ENCODE measurements at regions not wholly inside any gene's neighbourhood (a gene's known extent, or its start where the extent isn't known, plus 50 kb on each side); places are given as distances from the start of the nearest gene placed in this dataset.

GRCh38 chr2:196314780-196315179 is 143.4 kb upstream of the STK17B start:
- ChIA-PET CTCF (interaction anchor here (1.1 to 3.0 kb wide), 4 partner anchors 12 to 246 kb away, joined by 3 to 9 read pairs (median 6); partner anchors contain the start of gene DNAH7), POLR2A (no interaction called here)
- DNase-seq (ENCODE audit: extremely low spot score) = no peak
- TF ChIP-seq CTCF (IDR thresholded peaks at IDR 0.05; ENCODE audit: control extremely low read depth, extremely low read depth, low read depth, missing control alignments) = no peak

GRCh38 chr2:196315388-196316049 is 144.1 kb upstream of the STK17B start:
- POLR2A ChIA-PET = no interaction called here
- CTCF ChIA-PET = interaction anchor here (0.8 to 3.0 kb wide), 7 partner anchors 10 to 323 kb away, joined by 3 to 9 read pairs (median 5); partner anchors contain the start of gene DNAH7
- DNase-seq (ENCODE audit: extremely low spot score) = no peak
- TF ChIP-seq CTCF (IDR thresholded peaks at IDR 0.05; ENCODE audit: control extremely low read depth, extremely low read depth, low read depth, missing control alignments) = no peak

- ChIA-PET CTCF (interaction anchor here (0.8 to 3.0 kb wide), 7 partner anchors 10 to 323 kb away, joined by 3 to 9 read pairs (median 4); partner anchors contain the start of gene DNAH7), POLR2A (no interaction called here)
- no peak for TF ChIP-seq CTCF (IDR thresholded peaks at IDR 0.05; ENCODE audit: control extremely low read depth, extremely low read depth, low read depth, missing control alignments)
- DNase-seq (ENCODE audit: extremely low spot score) = no peak
These were observed 144.7 kb upstream of the STK17B start for GRCh38 chr2:196316050-196316430.

GRCh38 chr2:196318517-196319377 is 147.4 kb upstream of the STK17B start:
- POLR2A ChIA-PET = no interaction called here
- TF ChIP-seq CTCF (IDR thresholded peaks at IDR 0.05; ENCODE audit: control extremely low read depth, extremely low read depth, low read depth, missing control alignments) = no peak
- CTCF ChIA-PET = interaction anchor here (0.9 to 1.7 kb wide), 7 partner anchors 9 to 241 kb away, joined by 3 to 5 read pairs (median 4); no protein-coding TSS in a partner anchor
- no peak for DNase-seq (ENCODE audit: extremely low spot score)

- DNase-seq (ENCODE audit: extremely low spot score) = no peak
- no peak for TF ChIP-seq CTCF (IDR thresholded peaks at IDR 0.05; ENCODE audit: control extremely low read depth, extremely low read depth, low read depth, missing control alignments)
- POLR2A ChIA-PET = no interaction called here
- CTCF ChIA-PET = interaction anchor here (1.0 to 3.4 kb wide), 6 partner anchors 10 to 131 kb away, joined by 3 to 14 read pairs (median 5); no protein-coding TSS in a partner anchor
These were observed 151.8 kb upstream of the STK17B start for GRCh38 chr2:196322973-196323810.

GRCh38 chr2:196324211-196324610 is 152.8 kb upstream of the STK17B start:
- ChIA-PET CTCF (interaction anchor here (1.4 kb wide), 1 partner anchor 129 kb away, joined by 6 read pairs; no protein-coding TSS in a partner anchor), POLR2A (no interaction called here)
- no peak for DNase-seq (ENCODE audit: extremely low spot score)
- TF ChIP-seq CTCF (IDR thresholded peaks at IDR 0.05; ENCODE audit: control extremely low read depth, extremely low read depth, low read depth, missing control alignments) = no peak

Data from GM10248 (cell line).